Thyroid gland (tissue), 4 donors: ENCODE measurements at regions not wholly inside any gene's neighbourhood (a gene's known extent, or its start where the extent isn't known, plus 50 kb on each side); places are given as distances from the start of the nearest gene placed in this dataset.

ENCODE experiments used
- CTCF ChIP-seq, 6 experiments: fragments of 200-600 bp in 3 of 6; fragments of 450-650 bp in 3 of 6; sonication (generic) in 3 of 6; IDR thresholded peaks; one replicate each; pipeline ENCODE4 v1.5.1; 2016 to 2019; ENCODE audit warnings: antibody characterized with exemption in 6 of 6, mild to moderate bottlenecking in 2 of 6, inconsistent platforms in 1 of 6, moderate library complexity in 1 of 6
- POLR2A ChIP-seq, 2 donors: fragments of 450-650 bp; IDR thresholded peaks; one replicate each; pipeline ENCODE4 v1.6.1; 2017; ENCODE audit warnings: antibody characterized with exemption in 2 of 2, mild to moderate bottlenecking in 2 of 2, moderate library complexity in 1 of 2

- TF ChIP-seq CTCF (IDR thresholded peaks at IDR 0.05) (no peak), POLR2A (IDR thresholded peaks at IDR 0.05) (no peak)
These were observed 147.1 kb downstream of the C11orf91 start for GRCh38 chr11:33553486-33553885.
